Peyer's patch (tissue), 4 donors: ENCODE measurements at regions not wholly inside any gene's neighbourhood (a gene's known extent, or its start where the extent isn't known, plus 50 kb on each side); places are given as distances from the start of the nearest gene placed in this dataset.

ENCODE experiments used
- POLR2A ChIP-seq, 2 donors: fragments of 450-650 bp; IDR thresholded peaks; one replicate each; pipeline ENCODE4 v1.5.1; 2017; ENCODE audit warnings: antibody characterized with exemption in 2 of 2, mild to moderate bottlenecking in 2 of 2, moderate library complexity in 2 of 2
- TF ChIP-seq, protein P1 (sequence below), 6 experiments: fragments of 450-650 bp in 4 of 6; fragments of 200-600 bp in 2 of 6; sonication (generic) in 1 of 6; IDR thresholded peaks; one replicate each; pipeline ENCODE4 v1.5.1; 2017 to 2019; ENCODE audit warnings: antibody characterized with exemption in 6 of 6, mild to moderate bottlenecking in 3 of 6, moderate library complexity in 1 of 6

DNA sequence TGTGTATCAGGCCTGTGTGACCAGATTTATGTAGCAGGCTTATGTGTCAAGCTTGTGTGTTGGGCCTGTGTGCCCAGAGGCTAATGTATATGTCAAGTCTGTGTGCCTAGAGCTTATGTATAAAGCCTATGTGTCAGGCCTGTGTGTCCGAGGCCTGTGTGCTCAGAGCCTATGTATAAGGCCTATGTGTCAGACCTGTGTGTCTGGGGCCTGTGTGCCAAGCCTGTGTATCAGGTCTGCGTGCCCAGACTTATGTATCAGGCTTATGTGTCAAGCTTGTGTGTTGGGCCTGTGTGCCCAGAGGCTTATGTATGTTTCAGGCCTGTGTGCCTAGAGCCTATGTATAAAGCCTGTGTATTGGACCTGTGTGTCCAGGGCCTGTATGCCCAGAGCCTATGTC is 249.3 kb upstream of the AVPR1A start:
- TF ChIP-seq, protein P1, sequence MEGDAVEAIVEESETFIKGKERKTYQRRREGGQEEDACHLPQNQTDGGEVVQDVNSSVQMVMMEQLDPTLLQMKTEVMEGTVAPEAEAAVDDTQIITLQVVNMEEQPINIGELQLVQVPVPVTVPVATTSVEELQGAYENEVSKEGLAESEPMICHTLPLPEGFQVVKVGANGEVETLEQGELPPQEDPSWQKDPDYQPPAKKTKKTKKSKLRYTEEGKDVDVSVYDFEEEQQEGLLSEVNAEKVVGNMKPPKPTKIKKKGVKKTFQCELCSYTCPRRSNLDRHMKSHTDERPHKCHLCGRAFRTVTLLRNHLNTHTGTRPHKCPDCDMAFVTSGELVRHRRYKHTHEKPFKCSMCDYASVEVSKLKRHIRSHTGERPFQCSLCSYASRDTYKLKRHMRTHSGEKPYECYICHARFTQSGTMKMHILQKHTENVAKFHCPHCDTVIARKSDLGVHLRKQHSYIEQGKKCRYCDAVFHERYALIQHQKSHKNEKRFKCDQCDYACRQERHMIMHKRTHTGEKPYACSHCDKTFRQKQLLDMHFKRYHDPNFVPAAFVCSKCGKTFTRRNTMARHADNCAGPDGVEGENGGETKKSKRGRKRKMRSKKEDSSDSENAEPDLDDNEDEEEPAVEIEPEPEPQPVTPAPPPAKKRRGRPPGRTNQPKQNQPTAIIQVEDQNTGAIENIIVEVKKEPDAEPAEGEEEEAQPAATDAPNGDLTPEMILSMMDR (IDR thresholded peaks at IDR 0.05): no peak
- no peak for TF ChIP-seq POLR2A (IDR thresholded peaks at IDR 0.05)
